ENCODE measurements at regions not wholly inside any gene's neighbourhood (a gene's known extent, or its start where the extent isn't known, plus 50 kb on each side); places are given as distances from the start of the nearest gene placed in this dataset.
"Not testable (repeated sequence)": the region's sequence is repeated elsewhere in the genome, so short reads cannot be mapped to it uniquely, and the experiment has no call there.

DNA sequence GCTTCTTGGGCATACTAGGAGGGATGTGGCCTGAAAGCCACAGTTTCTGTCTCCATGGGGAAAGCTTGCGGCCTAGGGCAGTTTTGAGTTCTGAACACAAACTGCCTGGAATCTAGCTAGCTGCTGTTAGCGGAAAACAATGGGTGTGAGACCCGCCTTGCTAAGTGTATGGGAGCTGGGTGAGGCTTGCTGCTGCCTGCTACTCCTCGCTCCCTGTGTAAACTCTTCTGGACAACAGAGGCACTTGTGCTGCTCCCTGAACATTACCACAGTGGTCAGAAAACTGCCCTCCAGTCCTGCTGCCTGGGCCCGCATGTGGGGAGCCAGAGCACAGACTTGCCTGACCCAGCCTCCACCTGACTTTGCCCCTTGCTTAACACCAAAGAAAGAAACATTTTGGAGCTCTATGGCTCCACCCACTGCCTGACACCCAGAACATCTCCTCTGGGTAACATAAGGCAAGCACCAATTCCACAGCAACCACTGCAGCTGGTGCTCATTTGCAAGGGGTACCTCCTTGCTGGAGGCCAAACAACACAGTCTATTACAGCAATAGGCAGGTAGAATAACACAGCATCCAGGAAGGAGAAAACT is 766.3 kb upstream of the RAG2 start:
- DNase-seq, result no peak

DNA sequence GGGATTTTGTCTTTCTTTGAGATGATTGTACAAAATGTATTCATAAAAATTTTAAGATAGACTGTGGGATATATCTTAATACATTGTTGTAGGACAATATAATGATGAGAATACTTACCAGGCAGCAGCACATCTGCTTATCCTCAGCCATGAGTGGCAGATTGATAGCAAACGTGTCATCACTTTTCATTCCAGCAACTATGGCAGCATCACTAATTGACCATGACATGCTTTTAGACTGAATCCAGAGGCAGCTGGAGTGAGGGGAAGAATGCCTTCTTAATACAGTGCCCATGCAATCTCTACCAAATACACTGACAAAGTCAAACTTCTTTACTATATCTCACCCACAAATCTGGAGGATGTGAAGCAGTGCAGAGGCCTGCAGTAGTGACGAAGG is 755.2 kb upstream of the RAG2 start:
- DNase-seq, result no peak

- no peak for DNase-seq
Observed at GRCh38 chr11:37352485-37352884, 754.4 kb upstream of the RAG2 start.

- no peak for DNase-seq
Observed at GRCh38 chr11:37343290-37343689, 745.3 kb upstream of the RAG2 start.

GRCh38 chr11:37336401-37336800 is 738.4 kb upstream of the RAG2 start:
- no peak for DNase-seq

GRCh38 chr11:37333345-37333744 is 735.3 kb upstream of the RAG2 start:
- no peak for DNase-seq

GRCh38 chr11:37323843-37324242 is 725.8 kb upstream of the RAG2 start:
- DNase-seq, result no peak

- DNase-seq, result no peak
Observed at GRCh38 chr11:37322333-37323194, 724.5 kb upstream of the RAG2 start.

GRCh38 chr11:37320921-37321320 is 722.9 kb upstream of the RAG2 start:
- DNase-seq, result no peak

DNA sequence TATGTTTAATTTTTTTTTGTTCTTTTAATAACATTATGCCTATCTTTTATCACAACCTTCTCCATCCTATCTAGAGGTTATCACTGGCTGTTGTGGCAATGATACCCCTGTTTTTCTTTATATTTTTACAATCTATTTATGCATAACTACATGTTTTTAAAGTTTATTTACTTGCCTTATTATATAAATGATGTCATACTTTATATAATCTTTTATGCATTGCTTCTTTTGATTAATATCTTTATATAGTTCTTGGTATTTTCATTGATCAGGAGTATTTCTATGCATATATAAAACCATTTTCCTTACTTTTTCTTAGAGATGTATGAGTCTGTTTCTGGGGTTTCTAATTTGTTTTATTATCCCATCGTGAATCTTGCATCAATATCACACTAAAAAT is 719.8 kb upstream of the RAG2 start:
- no peak for DNase-seq

GRCh38 chr11:37313266-37313665 is 715.2 kb upstream of the RAG2 start:
- no peak for DNase-seq

GRCh38 chr11:37306563-37306962 is 708.5 kb upstream of the RAG2 start:
- no peak for DNase-seq

- not testable (repeated sequence) for DNase-seq
Observed at GRCh38 chr11:37301405-37301804, 703.4 kb upstream of the RAG2 start.

DNA sequence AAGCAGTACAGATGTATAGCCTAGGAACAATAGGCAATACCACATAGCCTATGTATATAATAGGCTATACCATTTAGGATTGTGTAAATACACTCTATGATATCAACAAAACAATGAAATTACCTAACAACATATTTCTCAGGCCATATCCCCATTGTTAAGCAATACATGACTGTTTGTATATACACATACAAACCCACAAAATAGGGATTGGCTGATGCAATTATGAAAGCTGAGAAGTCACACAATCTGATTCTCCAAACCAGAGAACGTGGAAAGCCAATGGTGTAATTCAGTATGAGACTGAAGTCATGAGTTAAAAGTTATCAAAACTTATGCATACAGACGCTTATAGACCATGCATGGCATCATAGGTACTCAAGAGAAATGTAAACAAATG is 700.1 kb upstream of the RAG2 start:
- DNase-seq, result no peak

- no peak for DNase-seq
Observed at GRCh38 chr11:37286890-37287289, 688.9 kb upstream of the RAG2 start.

DNA sequence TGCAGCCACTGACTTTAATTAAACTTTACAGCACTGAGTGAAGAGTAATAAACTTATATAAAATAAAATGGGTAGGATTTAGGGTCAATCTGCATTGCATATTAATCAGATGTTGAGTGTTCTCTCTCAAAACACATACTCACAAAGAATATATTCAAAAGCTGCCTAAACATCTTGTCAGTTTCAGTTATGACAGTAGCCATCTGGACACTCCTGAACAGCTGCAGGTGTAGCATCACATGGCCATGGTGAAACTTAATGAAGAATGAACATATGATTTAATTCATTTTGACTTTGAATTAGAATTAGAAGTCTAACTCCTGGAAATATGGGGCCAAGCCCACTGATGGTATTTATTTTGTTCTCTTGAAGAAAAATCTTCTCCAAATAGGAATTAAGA is 684.3 kb upstream of the RAG2 start:
- no peak for DNase-seq

- no peak for DNase-seq
Observed at GRCh38 chr11:37280200-37280599, 682.2 kb upstream of the RAG2 start.

GRCh38 chr11:37277896-37278465 is 679.9 kb upstream of the RAG2 start:
- no peak for DNase-seq

GRCh38 chr11:37264783-37265182 is 666.7 kb upstream of the RAG2 start:
- DNase-seq, result no peak

- no peak for DNase-seq
Observed at GRCh38 chr11:37264060-37264459, 666.0 kb upstream of the RAG2 start.

DNA sequence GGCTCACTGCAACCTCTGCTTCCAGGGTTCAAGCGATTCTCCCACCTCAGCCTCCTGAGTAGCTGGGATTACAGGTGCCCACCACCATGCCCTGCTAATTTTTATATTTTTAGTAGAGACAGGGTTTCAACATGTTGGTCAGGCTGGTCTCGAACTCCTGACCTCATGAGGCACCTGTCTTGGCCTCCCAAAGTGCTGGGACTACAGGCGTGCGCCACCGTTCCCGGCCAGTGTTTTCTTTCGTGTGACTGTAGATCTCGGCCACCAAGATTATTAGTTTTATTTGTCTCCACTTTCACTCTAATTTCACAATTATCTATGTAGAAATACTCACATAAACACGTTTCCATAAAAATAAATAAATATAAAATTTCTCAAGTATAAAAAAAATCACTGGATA is 665.4 kb upstream of the RAG2 start:
- DNase-seq, result not testable (repeated sequence)

- no peak for DNase-seq
Observed at GRCh38 chr11:37259734-37260133, 661.7 kb upstream of the RAG2 start.

DNA sequence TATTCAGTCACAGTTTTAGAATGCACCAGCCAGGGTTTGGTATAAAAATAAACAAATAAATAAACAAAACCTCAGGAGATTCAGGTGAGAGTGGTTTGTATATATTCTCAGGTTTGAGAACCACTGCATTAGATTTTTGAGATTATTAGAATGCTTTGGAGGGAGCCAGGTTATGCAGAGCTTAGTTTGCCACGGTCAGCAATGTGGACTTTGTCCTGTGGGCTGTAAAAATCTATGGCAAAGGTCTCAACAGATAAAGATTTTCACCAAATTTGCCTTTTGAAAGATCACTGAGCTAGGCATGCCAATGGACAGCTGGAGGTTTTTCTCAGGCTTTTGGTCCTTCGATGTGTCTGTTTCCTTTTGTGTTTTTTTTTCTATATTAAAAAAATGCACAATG is 650.1 kb upstream of the RAG2 start:
- no peak for DNase-seq

Data from amygdala (tissue), 56 donors.